Activated CD4-positive, alpha-beta T cell treated with anti-CD3 and anti-CD28 coated beads, Interleukin-10, Interleukin-2, amounts not matched to agents 100 ng/mL and 50 ng/mL, durations not matched to agents 16 hours and 8 hours (primary cell): ENCODE measurements at regions not wholly inside any gene's neighbourhood (a gene's known extent, or its start where the extent isn't known, plus 50 kb on each side); places are given as distances from the start of the nearest gene placed in this dataset.
"Not testable (repeated sequence)": the region's sequence is repeated elsewhere in the genome, so short reads cannot be mapped to it uniquely, and the experiment has no call there.

Experiments used
- DNase-seq: peaks from one replicate; pipeline ENCODE4 v3.0.0-alpha.2; 2020

- not testable (repeated sequence) for DNase-seq
Observed at GRCh38 chr16:16448423-16448822, 69.5 kb downstream of the NPIPA7 start.

DNA sequence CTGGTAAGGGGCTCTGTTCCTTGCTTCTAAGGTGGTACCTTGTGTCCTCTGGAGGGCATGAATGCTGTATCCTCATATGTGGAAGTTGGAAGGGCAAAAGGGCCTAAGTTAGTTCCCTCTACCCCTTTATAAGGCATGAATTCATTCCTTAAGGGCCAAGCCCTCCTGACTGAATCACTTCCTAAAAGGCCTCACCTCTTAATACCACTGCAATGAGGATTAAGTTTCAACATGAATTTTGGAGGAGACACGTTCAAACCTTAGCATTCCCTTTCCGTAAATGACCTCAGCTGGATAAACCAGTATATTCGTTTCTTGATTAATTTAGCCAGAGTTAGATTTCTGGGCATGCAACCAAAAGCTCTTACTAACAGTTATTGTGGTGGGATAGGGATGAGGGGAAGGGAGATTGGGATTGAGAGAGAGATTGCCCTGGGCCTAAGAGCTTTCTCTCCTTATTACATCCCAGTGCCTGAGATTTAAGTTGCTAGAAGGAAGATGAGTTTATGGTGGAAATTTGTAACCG is 70.8 kb downstream of the NPIPA7 start:
- not testable (repeated sequence) for DNase-seq

GRCh38 chr16:16451721-16452410 is 72.9 kb downstream of the NPIPA7 start:
- DNase-seq, result not testable (repeated sequence)

DNA sequence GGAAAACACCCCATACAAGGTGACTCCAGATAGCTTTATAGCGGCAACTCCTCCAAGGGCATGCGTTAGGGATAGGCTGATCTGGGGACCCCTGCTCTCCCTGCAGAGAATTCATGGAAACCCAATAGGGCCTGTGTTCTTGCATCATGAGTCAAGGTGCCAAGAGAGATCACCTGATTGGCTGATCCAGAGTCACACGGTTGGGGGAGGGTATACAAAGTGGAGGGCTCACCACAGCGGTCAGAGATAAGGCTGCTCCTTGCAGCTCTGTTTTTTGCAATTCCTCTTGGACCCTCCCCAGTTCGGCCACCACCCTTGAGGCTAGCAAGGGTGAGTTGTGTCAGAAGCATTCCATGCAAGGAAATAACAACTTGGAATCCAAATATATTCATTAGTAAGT is 79.6 kb downstream of the NPIPA7 start:
- not testable (repeated sequence) for DNase-seq

DNA sequence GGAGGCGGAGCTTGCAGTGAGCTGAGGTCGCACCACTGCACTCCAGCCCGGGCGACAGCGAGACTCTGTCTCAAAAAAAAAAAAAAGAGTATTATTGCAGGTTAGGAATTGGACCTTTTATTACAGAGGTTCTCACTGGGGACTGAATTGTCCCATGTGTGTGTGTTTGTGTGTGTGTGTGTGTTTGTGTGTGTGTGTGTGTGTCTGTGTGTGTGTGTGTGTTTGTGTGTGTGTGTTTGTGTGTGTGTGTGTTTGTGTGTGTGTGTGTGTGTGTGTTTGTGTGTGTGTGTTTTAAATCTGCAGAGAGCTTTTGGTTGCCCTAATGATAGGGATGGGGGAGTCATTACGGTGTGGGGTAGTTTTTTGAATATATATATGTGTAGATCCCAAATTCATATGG is 84.9 kb downstream of the NPIPA7 start:
- DNase-seq, result not testable (repeated sequence)

GRCh38 chr16:16488919-16489318 is 110.0 kb downstream of the NPIPA7 start:
- not testable (repeated sequence) for DNase-seq

DNA sequence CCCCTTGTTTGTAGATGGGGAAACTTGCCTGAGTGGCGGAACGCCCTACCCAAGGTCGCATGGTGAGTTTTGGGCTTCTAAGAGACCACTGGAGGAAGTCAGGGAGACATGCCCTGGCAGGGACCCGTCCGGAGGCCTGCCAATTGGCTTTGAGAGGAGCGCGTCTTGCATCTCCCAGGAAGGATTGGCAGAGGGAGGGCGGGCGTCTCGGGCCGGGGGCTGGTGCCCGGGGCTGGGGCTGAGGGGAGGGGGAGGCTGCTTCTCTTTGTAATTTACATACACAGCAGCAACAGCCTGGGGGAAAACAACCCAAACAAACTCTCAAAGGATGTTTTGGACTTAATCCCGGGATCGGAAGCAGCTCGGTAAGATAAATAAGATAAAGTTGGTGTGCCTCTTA is 110.5 kb downstream of the NPIPA7 start:
- not testable (repeated sequence) for DNase-seq

- DNase-seq, result not testable (repeated sequence)
Observed at GRCh38 chr16:16494114-16494513, 115.2 kb downstream of the NPIPA7 start.

DNA sequence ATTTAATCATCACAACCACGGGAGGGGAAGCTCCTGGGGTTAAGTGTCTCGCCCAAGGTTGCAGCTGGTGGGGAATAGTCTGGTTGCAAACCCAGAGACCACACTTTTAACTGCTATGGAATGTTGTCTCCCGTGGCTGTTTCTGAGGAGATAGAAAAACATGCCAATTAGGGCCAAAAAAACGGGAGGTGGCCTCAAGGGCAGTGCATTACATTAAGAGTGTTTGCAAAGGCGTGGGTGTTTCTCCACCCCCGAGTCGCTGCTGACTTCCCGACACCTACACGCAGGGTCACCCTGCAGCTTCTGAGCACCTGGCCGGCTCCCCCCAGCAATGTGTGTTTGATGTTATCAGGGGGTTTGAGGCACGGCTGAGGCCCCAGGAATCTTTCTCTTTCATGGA is 116.1 kb downstream of the NPIPA7 start:
- DNase-seq, result not testable (repeated sequence)

DNA sequence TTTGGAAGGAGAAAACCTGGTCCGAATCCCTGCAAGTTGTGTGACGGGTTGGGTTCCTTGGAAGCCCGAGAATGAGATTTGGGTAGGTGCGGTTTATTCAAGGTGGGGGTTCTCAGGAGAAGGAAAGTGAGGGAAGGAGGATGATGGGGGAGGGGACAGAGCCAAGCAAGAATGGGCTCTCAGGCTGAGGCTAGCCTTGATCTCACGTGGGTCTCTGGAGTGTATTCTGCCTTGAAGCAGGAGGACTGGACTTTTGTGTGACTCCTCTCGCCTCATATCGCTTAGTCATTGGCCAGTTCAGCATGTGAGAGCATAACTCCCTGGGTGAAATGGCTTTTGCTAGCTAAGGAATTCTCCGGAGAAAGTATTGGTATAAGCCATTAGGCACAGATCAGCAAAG is 120.9 kb downstream of the NPIPA7 start:
- not testable (repeated sequence) for DNase-seq

GRCh38 chr16:16507041-16507440 is 128.1 kb downstream of the NPIPA7 start:
- DNase-seq, result not testable (repeated sequence)

- DNase-seq, result not testable (repeated sequence)
Observed at GRCh38 chr16:16508344-16508743, 129.4 kb downstream of the NPIPA7 start.

GRCh38 chr16:16519395-16519794 is 140.5 kb downstream of the NPIPA7 start:
- DNase-seq, result not testable (repeated sequence)

- DNase-seq, result not testable (repeated sequence)
Observed at GRCh38 chr16:16521239-16522002, 142.5 kb downstream of the NPIPA7 start.

- DNase-seq, result not testable (repeated sequence)
Observed at GRCh38 chr16:16526998-16527397, 148.1 kb downstream of the NPIPA7 start.

DNA sequence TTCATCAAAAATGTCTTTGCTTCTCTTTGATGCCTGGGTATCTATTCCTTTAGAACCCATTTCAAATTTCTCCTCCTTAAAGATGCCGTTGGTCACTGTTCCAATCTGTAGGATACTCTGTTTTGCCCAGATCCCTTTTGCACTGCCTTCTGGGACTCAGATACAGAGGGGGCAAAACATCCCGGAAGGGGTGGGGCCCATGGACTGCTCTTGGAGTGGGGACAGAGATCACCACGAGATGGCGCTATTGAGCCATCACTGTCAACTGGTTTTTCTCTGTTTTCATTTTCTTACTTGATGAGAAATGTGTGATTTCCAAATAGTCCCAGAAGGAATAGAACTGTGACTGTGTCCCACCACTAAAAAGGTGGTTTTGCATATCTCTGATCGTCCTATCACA is 151.8 kb downstream of the NPIPA7 start:
- DNase-seq, result not testable (repeated sequence)

DNA sequence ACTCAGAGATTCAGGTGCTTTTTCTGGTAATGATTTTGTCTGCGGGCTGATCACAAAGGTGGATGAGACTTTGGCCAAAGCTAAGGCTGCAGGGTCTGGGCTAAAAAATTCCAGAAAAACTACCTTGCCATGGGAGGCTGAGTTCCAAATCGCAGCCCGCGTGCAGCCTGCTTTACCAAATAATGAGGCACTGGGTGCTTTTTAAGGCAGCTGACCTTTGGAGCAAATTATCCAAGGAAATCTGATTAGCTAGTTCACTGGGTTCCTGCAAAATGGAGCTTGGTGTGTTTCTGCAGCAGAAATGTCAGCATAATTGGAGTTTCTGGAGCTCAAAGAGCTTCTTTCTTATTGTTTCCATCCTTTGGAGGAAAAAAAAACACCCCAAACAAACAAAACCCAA is 156.6 kb downstream of the NPIPA7 start:
- DNase-seq, result not testable (repeated sequence)

- DNase-seq, result not testable (repeated sequence)
Observed at GRCh38 chr16:16536151-16536550, 157.2 kb downstream of the NPIPA7 start.

DNA sequence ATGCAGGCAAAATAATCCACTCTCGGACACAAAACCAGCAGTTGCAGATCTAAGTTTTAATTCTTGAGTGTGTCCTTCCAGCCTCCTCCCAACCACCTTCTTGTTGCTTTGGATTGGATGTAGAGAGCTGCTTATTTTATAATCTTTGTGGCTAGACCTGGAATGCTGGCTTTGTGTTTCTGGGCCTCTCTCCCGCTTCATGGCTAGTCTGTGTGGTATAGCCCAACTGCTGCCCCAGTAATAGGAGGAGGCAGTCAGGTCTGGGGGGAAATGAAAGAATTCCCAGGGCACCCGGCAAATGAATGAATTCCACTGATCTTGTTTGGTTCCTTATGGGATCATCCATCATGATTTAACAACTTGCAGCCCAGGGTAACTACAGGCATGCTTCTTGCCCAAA is 170.8 kb downstream of the NPIPA7 start:
- not testable (repeated sequence) for DNase-seq

DNA sequence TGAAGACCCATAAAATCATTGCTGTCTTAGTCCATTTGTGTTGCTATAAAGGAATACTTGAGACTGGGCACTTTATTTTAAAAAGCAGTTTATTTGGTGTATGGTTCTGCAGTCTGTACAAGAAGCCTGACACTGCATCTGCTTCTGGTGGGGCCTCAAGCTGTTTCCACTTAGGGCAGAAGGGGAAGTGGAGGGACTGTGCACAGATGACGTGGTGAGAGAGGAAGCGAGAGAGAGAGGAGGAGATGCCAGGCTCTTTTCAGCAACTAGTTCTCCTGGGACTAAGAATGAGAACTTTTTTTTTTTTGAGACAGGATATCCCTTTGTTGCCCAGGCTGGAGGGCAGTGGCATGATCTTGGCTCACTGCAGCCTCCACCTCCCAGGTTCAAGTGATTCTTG is 171.9 kb downstream of the NPIPA7 start:
- DNase-seq, result not testable (repeated sequence)

GRCh38 chr16:16552819-16553340 is 173.9 kb downstream of the NPIPA7 start:
- not testable (repeated sequence) for DNase-seq

- not testable (repeated sequence) for DNase-seq
Observed at GRCh38 chr16:16559179-16559740, 180.3 kb downstream of the NPIPA7 start.

- DNase-seq, result not testable (repeated sequence)
Observed at GRCh38 chr16:16561532-16561931, 182.6 kb downstream of the NPIPA7 start.
